Ovary (tissue), 3 donors: ENCODE measurements at regions not wholly inside any gene's neighbourhood (a gene's known extent, or its start where the extent isn't known, plus 50 kb on each side); places are given as distances from the start of the nearest gene placed in this dataset.

Experiments
- CTCF ChIP-seq, 3 donors: fragments of 450-650 bp in 2 of 3; fragments of 200-600 bp in 1 of 3; IDR thresholded peaks; one replicate each; pipeline versions ENCODE4 v1.5.1 to v1.8.0; 2016 to 2022; ENCODE audit warnings: antibody characterized with exemption in 3 of 3, mild to moderate bottlenecking in 1 of 3
- EP300 ChIP-seq: sonication (generic); formaldehyde crosslinking; IDR thresholded peaks from one replicate; pipeline ENCODE4 v1.6.1; 2017; ENCODE audit warnings: antibody characterized with exemption
- donor health status: DM: no; HTN: no; CAD: no.

- TF ChIP-seq CTCF (IDR thresholded peaks at IDR 0.05) (no peak), EP300 (no peak)
Measured at GRCh38 chrX:34778916-34779315, 121.8 kb upstream of the TMEM47 start.
